AG04450 (cell line): ENCODE measurements at regions not wholly inside any gene's neighbourhood (a gene's known extent, or its start where the extent isn't known, plus 50 kb on each side); places are given as distances from the start of the nearest gene placed in this dataset.

Source experiments
- CTCF ChIA-PET: fragments of 300-600, 350-600 bp; formaldehyde crosslinking; extraction: SDS; loops from one replicate; lab custom pipeline; 2022; ENCODE audit warnings: antibody characterized with exemption, inconsistent platforms; lab: Charles Lee
- POLR2A ChIA-PET: fragments of 350-600 bp; formaldehyde crosslinking; extraction: SDS; loops from one replicate; lab custom pipeline; 2021; ENCODE audit warnings: antibody characterized with exemption, inconsistent platforms; lab: Yijun Ruan, JAX
- DNase-seq: peaks from one replicate; pipeline ENCODE4 v3.0.0-alpha.2; 2011; ENCODE audit warnings: low read depth, low spot score
- H3K27ac ChIP-seq: one replicate; pipeline ENCODE4 v1.5.1; 2012; ENCODE audit warnings: low read depth, low read length, control low read depth
- H3K27me3 ChIP-seq: one replicate; pipeline ENCODE4 v1.6.0; 2012; ENCODE audit warnings: low read length; ENCODE audit not compliant: control insufficient read depth, insufficient read depth
- H3K4me3 ChIP-seq: 2 replicates; pipeline ENCODE4 v1.5.1; 2011; ENCODE audit warnings: mild to moderate bottlenecking, low read depth, low read length, control low read depth
- H3K9me3 ChIP-seq: 2 replicates; pipeline ENCODE4 v1.5.1; 2012; ENCODE audit warnings: low read length; ENCODE audit not compliant: control insufficient read depth, insufficient read depth
- TF ChIP-seq, protein P1 (sequence below): IDR thresholded peaks from 2 replicates; pipeline ENCODE4 v1.5.1; 2011; ENCODE audit warnings: low read depth, low read length, control low read depth, inconsistent platforms

DNA sequence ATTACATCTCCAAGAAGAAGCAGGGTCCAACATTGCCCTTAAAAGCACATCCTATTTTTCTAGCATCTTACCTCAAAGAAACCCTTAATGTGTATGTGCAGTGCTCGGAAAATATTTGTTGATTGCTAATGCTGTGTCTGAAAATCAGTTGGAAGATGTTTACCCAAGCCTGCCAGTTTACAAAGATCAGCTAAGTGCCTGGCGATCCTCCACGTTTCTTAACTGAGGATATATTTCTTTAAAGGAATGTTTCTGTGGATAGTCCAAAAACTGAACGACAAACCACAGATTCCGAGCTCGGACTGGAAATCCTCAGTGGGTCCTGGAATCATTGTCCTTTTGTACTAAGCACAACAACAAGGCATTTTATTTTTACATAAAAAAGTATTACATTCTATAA is 595.7 kb upstream of the ARID1B start:
- TF ChIP-seq, protein P1, sequence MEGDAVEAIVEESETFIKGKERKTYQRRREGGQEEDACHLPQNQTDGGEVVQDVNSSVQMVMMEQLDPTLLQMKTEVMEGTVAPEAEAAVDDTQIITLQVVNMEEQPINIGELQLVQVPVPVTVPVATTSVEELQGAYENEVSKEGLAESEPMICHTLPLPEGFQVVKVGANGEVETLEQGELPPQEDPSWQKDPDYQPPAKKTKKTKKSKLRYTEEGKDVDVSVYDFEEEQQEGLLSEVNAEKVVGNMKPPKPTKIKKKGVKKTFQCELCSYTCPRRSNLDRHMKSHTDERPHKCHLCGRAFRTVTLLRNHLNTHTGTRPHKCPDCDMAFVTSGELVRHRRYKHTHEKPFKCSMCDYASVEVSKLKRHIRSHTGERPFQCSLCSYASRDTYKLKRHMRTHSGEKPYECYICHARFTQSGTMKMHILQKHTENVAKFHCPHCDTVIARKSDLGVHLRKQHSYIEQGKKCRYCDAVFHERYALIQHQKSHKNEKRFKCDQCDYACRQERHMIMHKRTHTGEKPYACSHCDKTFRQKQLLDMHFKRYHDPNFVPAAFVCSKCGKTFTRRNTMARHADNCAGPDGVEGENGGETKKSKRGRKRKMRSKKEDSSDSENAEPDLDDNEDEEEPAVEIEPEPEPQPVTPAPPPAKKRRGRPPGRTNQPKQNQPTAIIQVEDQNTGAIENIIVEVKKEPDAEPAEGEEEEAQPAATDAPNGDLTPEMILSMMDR = no peak
- DNase-seq = no peak
- no peak overlapping the region for H3K4me3 ChIP-seq
- no peaks in the 10 kb centered on the region for H3K27me3 ChIP-seq
- ChIA-PET CTCF (no interaction called here), POLR2A (no interaction called here)
- H3K27ac ChIP-seq = no peak overlapping the region
- H3K9me3 ChIP-seq = no peaks in the 10 kb centered on the region

DNA sequence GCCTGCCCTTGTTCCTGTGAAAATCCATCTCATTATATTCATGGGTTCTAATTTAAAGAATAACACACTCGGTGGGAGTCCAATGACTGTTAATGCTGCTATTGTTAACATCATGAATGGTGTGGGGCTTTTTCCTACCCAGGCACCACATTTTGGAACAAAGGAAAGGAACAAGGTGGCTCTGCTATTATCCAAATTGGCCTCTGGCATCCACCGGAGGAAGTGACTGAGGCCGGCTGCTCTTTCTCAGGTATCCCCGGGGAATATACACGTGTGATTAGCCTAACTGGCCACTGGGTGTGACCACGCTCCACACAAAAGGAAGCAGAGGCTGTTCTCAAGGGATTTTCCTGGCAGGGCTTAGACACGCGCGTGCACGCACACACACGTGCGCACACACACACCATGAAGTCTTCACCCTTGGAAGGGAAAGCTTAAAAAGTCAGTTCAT is 601.2 kb upstream of the ARID1B start:
- no peak for DNase-seq
- H3K4me3 ChIP-seq = no peak overlapping the region
- H3K27me3 ChIP-seq = no peaks in the 10 kb centered on the region
- ChIA-PET CTCF (no interaction called here), POLR2A (no interaction called here)
- no peaks in the 10 kb centered on the region for H3K9me3 ChIP-seq
- TF ChIP-seq, protein P1 = no peak
- H3K27ac ChIP-seq = no peak overlapping the region

DNA sequence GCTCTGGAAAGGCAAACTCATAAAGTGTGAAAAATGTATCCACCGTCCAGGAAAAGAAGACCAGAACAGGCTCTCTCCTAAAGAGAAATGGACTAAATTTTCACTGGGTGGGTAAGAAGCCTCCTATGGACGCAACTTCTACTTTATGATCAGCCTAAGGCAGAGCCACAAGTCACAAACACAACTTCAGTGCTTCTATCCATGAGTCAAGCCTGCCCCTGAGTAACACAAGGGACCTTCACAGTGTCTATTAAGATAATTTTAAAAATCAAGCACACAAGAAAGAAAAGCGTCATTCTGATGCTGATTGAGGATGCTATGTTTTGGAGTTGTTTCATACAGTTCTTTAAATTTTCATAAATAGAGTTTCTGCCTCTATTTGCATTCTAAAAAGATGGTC is 601.7 kb upstream of the ARID1B start:
- DNase-seq = no peak
- no peaks in the 10 kb centered on the region for H3K27me3 ChIP-seq
- ChIA-PET CTCF (no interaction called here), POLR2A (no interaction called here)
- no peaks in the 10 kb centered on the region for H3K9me3 ChIP-seq
- no peak overlapping the region for H3K4me3 ChIP-seq
- TF ChIP-seq, protein P1 = no peak
- H3K27ac ChIP-seq = no peak overlapping the region

DNA sequence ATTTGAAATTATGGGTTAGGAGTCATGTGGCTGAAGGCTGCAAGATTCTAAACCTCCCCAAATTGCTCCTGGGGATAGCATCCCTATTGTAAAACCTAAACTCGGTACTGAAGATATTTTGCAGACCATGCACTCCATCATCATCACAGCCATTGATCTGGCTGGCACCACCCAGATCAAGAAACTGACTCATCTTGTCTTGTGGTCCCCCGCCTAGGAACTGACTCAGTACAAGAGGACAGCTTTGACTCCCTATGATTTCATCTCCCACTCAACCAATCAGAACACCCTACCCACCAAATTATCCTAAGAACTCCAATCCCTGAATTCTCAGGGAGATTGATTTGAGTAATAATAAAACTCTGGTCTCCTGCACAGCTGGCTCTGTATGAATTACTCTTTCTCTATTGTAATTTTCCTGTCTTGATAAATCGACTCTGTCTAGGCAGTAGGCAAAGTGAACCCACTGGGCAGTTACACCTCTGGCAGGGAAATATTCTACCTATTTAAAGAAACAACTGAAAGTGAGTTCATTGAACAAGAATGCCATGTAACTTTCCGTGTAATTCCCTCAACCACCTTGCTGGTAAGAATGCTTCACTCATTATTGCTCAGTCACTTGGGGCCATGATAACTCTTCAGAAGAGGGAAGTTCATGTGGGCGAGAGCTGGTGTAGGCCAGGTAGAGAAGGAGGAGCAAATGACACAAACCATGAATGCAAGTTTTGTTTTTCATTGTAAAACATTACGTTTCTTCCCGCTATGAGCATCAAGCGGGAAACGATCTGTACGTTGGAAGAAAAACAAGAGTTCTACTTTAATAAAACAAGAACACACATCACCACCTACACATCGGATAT is 602.9 kb upstream of the ARID1B start:
- Histone ChIP-seq H3K9me3 (no peaks in the 10 kb centered on the region), H3K27ac (no peak overlapping the region), H3K27me3 (no peaks in the 10 kb centered on the region), H3K4me3 (no peak overlapping the region)
- TF ChIP-seq, protein P1 = no peak
- CTCF ChIA-PET = no interaction called here
- no peak for DNase-seq
- POLR2A ChIA-PET = no interaction called here

DNA sequence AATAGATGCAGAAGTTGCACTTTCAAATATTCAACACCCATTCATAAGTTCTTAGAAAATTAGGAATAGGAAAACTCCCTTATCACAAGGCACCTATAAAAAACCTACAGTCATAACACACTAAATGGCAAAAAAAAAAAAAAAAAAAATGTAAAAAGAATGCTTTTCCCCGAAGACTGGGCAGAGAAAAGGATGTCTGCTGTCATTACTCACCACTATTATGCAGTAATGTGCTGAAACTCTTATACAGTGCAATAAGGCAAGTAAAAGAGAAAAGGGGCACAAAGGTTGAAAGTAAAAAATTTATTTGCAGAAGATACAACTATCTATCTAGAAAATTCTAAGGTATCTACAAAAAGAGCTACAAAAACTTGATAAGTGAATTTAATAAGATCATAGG is 607.8 kb upstream of the ARID1B start:
- no peak overlapping the region for H3K27ac ChIP-seq
- CTCF ChIA-PET = no interaction called here
- DNase-seq = no peak

More for the DNA sequence above, 607.8 kb upstream of the ARID1B start:
- Histone ChIP-seq H3K27me3 (no peaks in the 10 kb centered on the region), H3K4me3 (no peak overlapping the region), H3K9me3 (no peaks in the 10 kb centered on the region)
- TF ChIP-seq, protein P1 = no peak
- POLR2A ChIA-PET = no interaction called here
